ENCODE measurements at regions not wholly inside any gene's neighbourhood (a gene's known extent, or its start where the extent isn't known, plus 50 kb on each side); places are given as distances from the start of the nearest gene placed in this dataset.

DNA sequence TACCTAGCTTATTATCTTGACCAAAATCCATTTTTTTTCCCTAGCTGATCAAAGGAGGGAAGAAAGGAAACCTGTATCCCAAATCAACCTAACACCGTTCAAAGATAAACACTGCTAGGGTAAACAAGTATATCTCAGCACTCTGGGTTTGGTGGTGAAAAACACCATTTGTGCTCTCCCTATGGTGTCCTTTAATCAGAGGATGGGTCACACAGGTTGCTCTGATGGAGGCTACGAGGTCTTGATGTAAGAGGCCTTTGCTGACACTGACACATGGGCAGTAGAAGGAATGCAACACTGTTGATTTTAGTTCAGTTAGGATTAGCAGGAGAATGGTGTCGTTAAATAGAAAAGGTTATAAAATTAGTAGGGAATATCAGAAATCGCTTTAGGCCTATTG lies 179.3 kb downstream of the HDGFL1 start:
- TF ChIP-seq, protein P1, sequence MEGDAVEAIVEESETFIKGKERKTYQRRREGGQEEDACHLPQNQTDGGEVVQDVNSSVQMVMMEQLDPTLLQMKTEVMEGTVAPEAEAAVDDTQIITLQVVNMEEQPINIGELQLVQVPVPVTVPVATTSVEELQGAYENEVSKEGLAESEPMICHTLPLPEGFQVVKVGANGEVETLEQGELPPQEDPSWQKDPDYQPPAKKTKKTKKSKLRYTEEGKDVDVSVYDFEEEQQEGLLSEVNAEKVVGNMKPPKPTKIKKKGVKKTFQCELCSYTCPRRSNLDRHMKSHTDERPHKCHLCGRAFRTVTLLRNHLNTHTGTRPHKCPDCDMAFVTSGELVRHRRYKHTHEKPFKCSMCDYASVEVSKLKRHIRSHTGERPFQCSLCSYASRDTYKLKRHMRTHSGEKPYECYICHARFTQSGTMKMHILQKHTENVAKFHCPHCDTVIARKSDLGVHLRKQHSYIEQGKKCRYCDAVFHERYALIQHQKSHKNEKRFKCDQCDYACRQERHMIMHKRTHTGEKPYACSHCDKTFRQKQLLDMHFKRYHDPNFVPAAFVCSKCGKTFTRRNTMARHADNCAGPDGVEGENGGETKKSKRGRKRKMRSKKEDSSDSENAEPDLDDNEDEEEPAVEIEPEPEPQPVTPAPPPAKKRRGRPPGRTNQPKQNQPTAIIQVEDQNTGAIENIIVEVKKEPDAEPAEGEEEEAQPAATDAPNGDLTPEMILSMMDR (IDR thresholded peaks at IDR 0.05) = no peak
- no peak for TF ChIP-seq POLR2A (IDR thresholded peaks at IDR 0.05)
- TF ChIP-seq POLR2AphosphoS5 (IDR thresholded peaks at IDR 0.05) = no peak
- TF ChIP-seq EP300 (IDR thresholded peaks at IDR 0.05) = no peak

All from sigmoid colon (tissue), 4 donors.